ENCODE measurements at regions not wholly inside any gene's neighbourhood (a gene's known extent, or its start where the extent isn't known, plus 50 kb on each side); places are given as distances from the start of the nearest gene placed in this dataset.
"Not testable (repeated sequence)": the region's sequence is repeated elsewhere in the genome, so short reads cannot be mapped to it uniquely, and the experiment has no call there.

GRCh38 chr20:30393523-30393922 lies 863.9 kb upstream of the DEFB115 start:
- DNase-seq (ENCODE audit: low spot score): not testable (repeated sequence)

GRCh38 chr20:30397111-30397510 lies 860.4 kb upstream of the DEFB115 start:
- DNase-seq (ENCODE audit: low spot score): not testable (repeated sequence)

DNA sequence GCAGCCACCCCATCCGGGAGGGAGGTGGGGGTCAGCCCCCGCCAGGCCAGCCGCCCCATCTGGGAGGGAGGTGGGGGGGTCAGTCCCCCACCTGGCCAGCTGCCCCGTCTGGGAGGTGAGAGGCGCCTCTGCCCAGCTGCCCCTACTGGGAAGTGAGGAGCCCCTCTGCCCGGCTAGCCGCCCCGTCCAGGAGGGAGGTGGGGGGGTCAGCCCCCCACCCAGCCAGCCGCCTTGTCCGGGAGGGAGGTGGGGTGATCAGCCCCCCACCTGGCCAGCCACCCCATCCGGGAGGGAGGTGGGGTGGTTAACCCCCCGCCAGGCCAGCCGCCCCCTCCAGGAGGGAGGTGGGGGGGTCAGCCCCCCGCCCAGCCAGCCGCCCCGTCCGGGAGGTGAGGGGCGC lies 852.4 kb upstream of the DEFB115 start:
- DNase-seq (ENCODE audit: low spot score): not testable (repeated sequence)

DNA sequence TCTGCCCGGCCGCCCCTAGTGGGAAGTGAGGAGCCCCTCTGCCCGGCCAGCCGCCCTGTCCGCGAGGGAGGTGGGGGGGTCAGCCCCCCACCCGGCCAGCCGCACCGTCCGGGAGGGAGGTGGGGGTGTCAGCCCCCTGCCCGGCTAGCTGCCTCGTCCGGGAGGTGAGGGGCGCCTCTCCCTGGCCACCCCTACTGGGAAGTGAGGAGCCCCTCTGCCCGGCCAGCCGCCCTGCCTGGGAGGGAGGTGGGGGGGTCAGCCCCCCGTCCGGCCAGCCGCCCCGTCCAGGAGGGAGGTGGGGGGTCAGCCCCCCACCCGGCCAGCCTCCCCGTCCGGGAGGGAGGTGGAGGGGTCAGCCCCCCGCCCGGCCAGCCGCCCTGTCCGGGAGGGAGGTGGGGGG lies 851.9 kb upstream of the DEFB115 start:
- DNase-seq (ENCODE audit: low spot score): not testable (repeated sequence)

- DNase-seq (ENCODE audit: low spot score): not testable (repeated sequence)
These were observed 851.1 kb upstream of the DEFB115 start for GRCh38 chr20:30406370-30406769.

- DNase-seq (ENCODE audit: low spot score): no peak
These were observed 844.5 kb upstream of the DEFB115 start for GRCh38 chr20:30412972-30413371.

GRCh38 chr20:30417387-30417786 lies 840.1 kb upstream of the DEFB115 start:
- not testable (repeated sequence) for DNase-seq (ENCODE audit: low spot score)

GRCh38 chr20:30418378-30418777 lies 839.1 kb upstream of the DEFB115 start:
- DNase-seq (ENCODE audit: low spot score): not testable (repeated sequence)

GRCh38 chr20:30419466-30419865 lies 838.0 kb upstream of the DEFB115 start:
- DNase-seq (ENCODE audit: low spot score): no peak

DNA sequence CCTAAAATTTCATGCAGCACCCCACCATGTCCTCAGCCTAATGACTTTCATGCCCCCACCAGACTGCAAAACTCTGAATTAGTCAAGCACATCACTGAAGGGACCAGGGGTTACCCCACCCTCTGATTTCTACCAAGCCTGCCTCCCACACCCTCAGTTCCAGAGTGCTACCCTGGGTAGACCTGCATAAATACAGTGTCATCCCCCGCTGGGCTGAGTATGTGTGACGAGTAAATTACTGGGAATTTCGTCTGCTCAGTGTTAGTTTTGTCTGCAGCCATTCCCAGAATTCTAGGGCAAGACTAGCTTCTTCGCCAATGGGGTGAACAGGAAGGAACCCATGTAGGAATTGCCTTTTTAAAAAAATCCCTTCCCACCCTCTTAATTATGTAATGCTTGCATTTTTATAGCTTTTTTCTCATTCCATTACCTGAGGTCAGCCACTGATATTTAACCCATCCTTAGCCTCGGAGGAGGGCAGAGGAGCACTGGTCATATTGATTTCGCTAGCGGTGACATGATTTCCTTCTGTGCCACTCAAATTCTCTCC lies 837.5 kb upstream of the DEFB115 start:
- DNase-seq (ENCODE audit: low spot score): not testable (repeated sequence)
